ENCODE measurements at regions not wholly inside any gene's neighbourhood (a gene's known extent, or its start where the extent isn't known, plus 50 kb on each side); places are given as distances from the start of the nearest gene placed in this dataset.

DNA sequence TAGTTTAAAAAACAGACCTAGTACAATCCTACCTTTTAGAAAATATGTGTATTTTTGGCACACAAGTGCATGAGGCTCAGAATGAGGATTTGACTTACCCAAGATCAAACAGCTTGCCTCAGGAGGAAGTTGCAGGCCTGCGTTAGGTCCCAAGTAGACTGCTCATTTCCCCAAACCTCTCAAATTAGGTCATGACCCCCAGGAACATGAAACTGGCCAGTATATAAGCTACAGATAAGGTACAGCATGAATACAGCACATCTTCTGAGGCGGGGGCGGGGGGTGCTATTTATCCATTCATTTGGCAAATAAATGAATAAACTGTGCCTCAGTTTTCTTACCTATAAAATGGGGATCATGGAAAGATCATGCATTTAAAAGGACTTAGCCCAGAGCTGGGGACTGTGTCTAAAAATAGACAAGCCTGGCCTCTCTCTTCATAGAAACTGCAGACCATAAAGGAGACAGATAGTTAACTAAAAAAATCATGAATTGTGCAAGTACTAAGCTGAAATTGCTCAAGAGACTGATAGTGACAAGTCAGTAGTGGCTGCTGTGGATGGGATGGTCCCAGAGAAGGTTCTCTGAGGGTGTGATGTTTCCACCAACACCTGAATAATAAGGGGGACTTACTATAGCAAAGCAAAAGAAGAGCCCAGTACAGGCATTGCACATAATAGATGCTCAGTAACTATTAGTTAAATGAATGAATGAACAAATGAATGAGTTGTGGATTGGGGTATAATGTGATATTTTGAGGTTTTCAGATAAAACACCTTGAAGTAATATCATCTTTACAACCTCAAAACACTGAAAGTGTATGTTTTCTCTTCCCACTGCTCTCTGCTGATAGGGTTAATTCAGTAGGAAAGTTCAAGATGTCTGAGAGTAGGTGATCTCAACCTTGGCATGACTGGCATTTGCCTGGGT, 258.5 kb upstream of the PROK2 start:
- TF ChIP-seq GABPA (IDR thresholded peaks at IDR 0.05; ENCODE audit: low read depth), result no peak
- TF ChIP-seq, protein P1, sequence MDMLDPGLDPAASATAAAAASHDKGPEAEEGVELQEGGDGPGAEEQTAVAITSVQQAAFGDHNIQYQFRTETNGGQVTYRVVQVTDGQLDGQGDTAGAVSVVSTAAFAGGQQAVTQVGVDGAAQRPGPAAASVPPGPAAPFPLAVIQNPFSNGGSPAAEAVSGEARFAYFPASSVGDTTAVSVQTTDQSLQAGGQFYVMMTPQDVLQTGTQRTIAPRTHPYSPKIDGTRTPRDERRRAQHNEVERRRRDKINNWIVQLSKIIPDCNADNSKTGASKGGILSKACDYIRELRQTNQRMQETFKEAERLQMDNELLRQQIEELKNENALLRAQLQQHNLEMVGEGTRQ (IDR thresholded peaks at IDR 0.05; ENCODE audit: borderline replicate concordance, low read depth, low read length), result no peak
- no peak for TF ChIP-seq TEAD4 (IDR thresholded peaks at IDR 0.05; ENCODE audit: borderline replicate concordance, insufficient read depth)
- TF ChIP-seq JUND (IDR thresholded peaks at IDR 0.05), result no peak
- TF ChIP-seq EZH2phosphoT487 (IDR thresholded peaks at IDR 0.05; ENCODE audit: borderline replicate concordance, low read depth), result no peak
- TF ChIP-seq ELF1 (IDR thresholded peaks at IDR 0.05), result no peak
- Histone ChIP-seq H2AFZ (ENCODE audit: low read depth) (no peak overlapping the region), H3K9me2 (no peaks in the 10 kb centered on the region), H4K20me1 (ENCODE audit: insufficient read depth) (no peaks in the 10 kb centered on the region), H3K79me2 (ENCODE audit: insufficient read depth) (no peaks in the 10 kb centered on the region), H3K4me1 (ENCODE audit: control insufficient read depth in 1 of 2, insufficient read depth in 2 of 2, low read depth in 1 of 2, low read length in 1 of 2) (peaks cover 0 to 4% of the 10 kb centered on the region in 2 experiments; a peak in 1 of 4 replicates), H3K27ac (ENCODE audit: low read depth in 2 of 2, low read length in 1 of 2) (no peak overlapping the region), H3K4me3 (ENCODE audit: low read depth in 2 of 2, low read length in 1 of 2) (no peak overlapping the region), H3K36me3 (replicated peaks in 1 of 2; ENCODE audit: control insufficient read depth in 1 of 2, insufficient read depth in 2 of 2, low read length in 1 of 2) (no peaks in the 10 kb centered on the region), H3F3A (replicated peaks; ENCODE audit: insufficient read depth) (no peaks in the 10 kb centered on the region), H3K4me2 (no peak overlapping the region), H3K27me3 (ENCODE audit: insufficient read depth) (no peaks in the 10 kb centered on the region), H3K9me3 (no peaks in the 10 kb centered on the region), H3K9ac (no peak overlapping the region)
- ChIA-PET POLR2A (no interaction called here), CTCF (no interaction called here)
- DNase-seq, result no peak
- 44% methylated on average over 3 of the region's 3 CpGs for WGBS (ENCODE audit: low lambda C conversion rate)

DNA sequence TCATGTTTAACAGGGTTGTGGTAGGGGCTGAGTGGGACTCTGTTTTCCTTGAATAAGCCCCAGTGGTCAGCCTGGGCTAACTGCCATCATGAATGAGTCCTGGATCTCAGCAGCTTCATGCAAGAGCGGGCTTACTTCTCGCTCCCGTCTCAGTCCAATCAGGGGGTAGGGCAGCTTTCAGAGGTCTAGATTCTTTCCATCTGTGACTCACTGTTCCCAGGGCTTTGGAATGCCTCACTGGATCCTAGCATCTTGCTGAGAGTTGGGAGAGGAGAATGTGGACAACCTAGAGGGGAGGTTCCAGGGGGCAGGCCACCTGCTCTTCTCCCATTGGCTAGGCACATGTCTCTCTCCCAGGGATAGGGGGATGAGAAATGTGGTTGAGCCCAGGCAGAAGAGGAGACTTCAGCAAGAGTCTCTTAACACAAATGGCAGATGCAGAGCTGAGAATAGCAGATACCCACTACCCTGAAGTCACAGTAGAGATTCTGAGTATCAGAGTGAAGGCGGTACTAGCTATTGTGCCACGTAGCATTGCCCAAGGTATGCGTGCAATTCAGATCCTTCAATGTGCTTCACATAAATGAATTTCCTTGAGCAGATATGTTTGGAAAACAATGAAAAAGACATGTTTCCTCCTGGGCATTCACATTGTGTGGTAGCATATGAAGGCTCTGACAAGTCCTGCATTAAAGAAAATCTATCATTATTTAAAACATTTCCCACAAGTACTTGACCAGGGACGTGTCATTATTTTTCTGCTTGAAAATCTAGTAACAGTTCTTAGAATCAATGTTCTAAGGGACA, 257.7 kb upstream of the PROK2 start:
- 70% methylated on average over 7 of the region's 7 CpGs for WGBS (ENCODE audit: low lambda C conversion rate)
- no peak for DNase-seq
- POLR2A ChIA-PET, result no interaction called here
- TF ChIP-seq NFIC (IDR thresholded peaks at IDR 0.05; ENCODE audit: borderline replicate concordance) (no peak), IRF3 (IDR thresholded peaks at IDR 0.05; ENCODE audit: low read depth, low read length) (no peak), YY1 (IDR thresholded peaks at IDR 0.05; ENCODE audit: low read depth) (no peak), MEF2A (IDR thresholded peaks at IDR 0.05; ENCODE audit: borderline replicate concordance, low read depth) (no peak), NRF1 (IDR thresholded peaks at IDR 0.05; ENCODE audit: low read depth, low read length) (no peak), FOXJ3 (CRISPR knock-in tag; IDR thresholded peaks at IDR 0.05) (no peak), RCOR1 (IDR thresholded peaks at IDR 0.05; ENCODE audit: low read length) (no peak), SMC3 (IDR thresholded peaks at IDR 0.05; ENCODE audit: low read depth, low read length) (no peak), JUND (IDR thresholded peaks at IDR 0.05) (no peak), POLR2AphosphoS5 (IDR thresholded peaks at IDR 0.05; ENCODE audit: low read depth, low read length) (no peak), GABPA (IDR thresholded peaks at IDR 0.05; ENCODE audit: low read depth) (no peak), REST (IDR thresholded peaks at IDR 0.05; ENCODE audit: low read depth, low read length) (no peak)
- TF ChIP-seq, protein P2, sequence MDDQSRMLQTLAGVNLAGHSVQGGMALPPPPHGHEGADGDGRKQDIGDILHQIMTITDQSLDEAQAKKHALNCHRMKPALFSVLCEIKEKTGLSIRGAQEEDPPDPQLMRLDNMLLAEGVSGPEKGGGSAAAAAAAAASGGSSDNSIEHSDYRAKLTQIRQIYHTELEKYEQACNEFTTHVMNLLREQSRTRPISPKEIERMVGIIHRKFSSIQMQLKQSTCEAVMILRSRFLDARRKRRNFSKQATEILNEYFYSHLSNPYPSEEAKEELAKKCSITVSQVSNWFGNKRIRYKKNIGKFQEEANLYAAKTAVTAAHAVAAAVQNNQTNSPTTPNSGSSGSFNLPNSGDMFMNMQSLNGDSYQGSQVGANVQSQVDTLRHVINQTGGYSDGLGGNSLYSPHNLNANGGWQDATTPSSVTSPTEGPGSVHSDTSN (IDR thresholded peaks at IDR 0.05), result no peak
- TF ChIP-seq, protein P3, sequence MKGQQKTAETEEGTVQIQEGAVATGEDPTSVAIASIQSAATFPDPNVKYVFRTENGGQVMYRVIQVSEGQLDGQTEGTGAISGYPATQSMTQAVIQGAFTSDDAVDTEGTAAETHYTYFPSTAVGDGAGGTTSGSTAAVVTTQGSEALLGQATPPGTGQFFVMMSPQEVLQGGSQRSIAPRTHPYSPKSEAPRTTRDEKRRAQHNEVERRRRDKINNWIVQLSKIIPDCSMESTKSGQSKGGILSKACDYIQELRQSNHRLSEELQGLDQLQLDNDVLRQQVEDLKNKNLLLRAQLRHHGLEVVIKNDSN (IDR thresholded peaks at IDR 0.05; ENCODE audit: borderline replicate concordance, low read depth), result no peak

More for the DNA sequence above, 257.7 kb upstream of the PROK2 start:
- CTCF ChIA-PET, result no interaction called here
- Histone ChIP-seq H3K36me3 (replicated peaks in 1 of 2; ENCODE audit: control insufficient read depth in 1 of 2, insufficient read depth in 2 of 2, low read length in 1 of 2) (no peaks in the 10 kb centered on the region), H3K9me3 (no peaks in the 10 kb centered on the region), H4K20me1 (ENCODE audit: insufficient read depth) (no peaks in the 10 kb centered on the region), H3K79me2 (ENCODE audit: insufficient read depth) (no peaks in the 10 kb centered on the region), H3K27ac (ENCODE audit: low read depth in 2 of 2, low read length in 1 of 2) (no peak overlapping the region), H3K27me3 (ENCODE audit: insufficient read depth) (no peaks in the 10 kb centered on the region), H3K4me3 (ENCODE audit: low read depth in 2 of 2, low read length in 1 of 2) (no peak overlapping the region), H3F3A (replicated peaks; ENCODE audit: insufficient read depth) (no peaks in the 10 kb centered on the region), H2AFZ (ENCODE audit: low read depth) (no peak overlapping the region), H3K9ac (no peak overlapping the region), H3K4me2 (no peak overlapping the region), H3K4me1 (ENCODE audit: control insufficient read depth in 1 of 2, insufficient read depth in 2 of 2, low read depth in 1 of 2, low read length in 1 of 2) (peaks cover 0 to 4% of the 10 kb centered on the region in 2 experiments; a peak in 1 of 4 replicates), H3K9me2 (no peaks in the 10 kb centered on the region)
